ENCODE measurements at regions not wholly inside any gene's neighbourhood (a gene's known extent, or its start where the extent isn't known, plus 50 kb on each side); places are given as distances from the start of the nearest gene placed in this dataset.

GRCh38 chr21:41671212-41671762, 95.6 kb downstream of the RIPK4 start:
- no peak for DNase-seq

GRCh38 chr21:41670056-41670805, 96.6 kb downstream of the RIPK4 start:
- no peak for DNase-seq

GRCh38 chr21:41669533-41669830, 97.4 kb downstream of the RIPK4 start:
- no peak for DNase-seq

GRCh38 chr21:41668686-41669532, 97.9 kb downstream of the RIPK4 start:
- no peak for DNase-seq

- no peak for DNase-seq
Measured at GRCh38 chr21:41668051-41668541, 98.8 kb downstream of the RIPK4 start.

GRCh38 chr21:41667136-41667535, 99.7 kb downstream of the RIPK4 start:
- DNase-seq = no peak

- DNase-seq = no peak
Measured at GRCh38 chr21:41666641-41667081, 100.2 kb downstream of the RIPK4 start.

GRCh38 chr21:41665766-41666595, 100.9 kb downstream of the RIPK4 start:
- no peak for DNase-seq

GRCh38 chr21:41664881-41665765, 101.7 kb downstream of the RIPK4 start:
- DNase-seq = no peak

- no peak for DNase-seq
Measured at GRCh38 chr21:41663805-41664788, 102.8 kb downstream of the RIPK4 start.

- no peak for DNase-seq
Measured at GRCh38 chr21:41662761-41663160, 104.1 kb downstream of the RIPK4 start.

- DNase-seq = no peak
Measured at GRCh38 chr21:41662161-41662560, 104.7 kb downstream of the RIPK4 start.

- DNase-seq = no peak
Measured at GRCh38 chr21:41660748-41661147, 106.1 kb downstream of the RIPK4 start.

- DNase-seq = no peak
Measured at GRCh38 chr21:41659791-41660560, 106.9 kb downstream of the RIPK4 start.

- DNase-seq = no peak
Measured at GRCh38 chr21:41656946-41657525, 109.8 kb downstream of the RIPK4 start.

GRCh38 chr21:41655259-41655658, 111.6 kb downstream of the RIPK4 start:
- DNase-seq = no peak

- no peak for DNase-seq
Measured at GRCh38 chr21:41653954-41654491, 112.8 kb downstream of the RIPK4 start.

- no peak for DNase-seq
Measured at GRCh38 chr21:41653243-41653953, 113.5 kb downstream of the RIPK4 start.

Measured in stimulated activated CD4-positive, alpha-beta T cell treated with anti-CD3 and anti-CD28 coated beads, Interleukin-4, amount 100 ng/mL, for 4 hours (primary cell).